ENCODE measurements at regions not wholly inside any gene's neighbourhood (a gene's known extent, or its start where the extent isn't known, plus 50 kb on each side); places are given as distances from the start of the nearest gene placed in this dataset.

- no peaks in the 10 kb centered on the region for H3K9me3 ChIP-seq (ENCODE audit: control insufficient read depth in 2 of 2, low read length in 2 of 2)
- H3K27ac ChIP-seq (ENCODE audit: low read depth in 2 of 2, low read length in 2 of 2): no peak overlapping the region
- no peak overlapping the region for H3K9ac ChIP-seq (ENCODE audit: low read depth in 1 of 2, low read length in 2 of 2)
- no peak overlapping the region for H3K4me3 ChIP-seq (ENCODE audit: low read length in 2 of 2)
- H3K4me1 ChIP-seq (ENCODE audit: control insufficient read depth in 2 of 2, insufficient read depth in 2 of 2, low read length in 2 of 2): no peaks in the 10 kb centered on the region
- H3K36me3 ChIP-seq (ENCODE audit: control insufficient read depth in 2 of 2, insufficient read depth in 2 of 2, low read length in 2 of 2): no peaks in the 10 kb centered on the region
- no peaks in the 10 kb centered on the region for H3K27me3 ChIP-seq (ENCODE audit: control insufficient read depth in 2 of 2, insufficient read depth in 2 of 2, low read length in 2 of 2)
Observed at GRCh38 chr5:92779536-92779935, 801.5 kb downstream of the NR2F1-AS1 start.

GRCh38 chr5:92778261-92778660 lies 802.8 kb downstream of the NR2F1-AS1 start:
- Histone ChIP-seq H3K4me3 (ENCODE audit: low read length in 2 of 2) (no peak overlapping the region), H3K9me3 (ENCODE audit: control insufficient read depth in 2 of 2, low read length in 2 of 2) (no peaks in the 10 kb centered on the region), H3K27ac (ENCODE audit: low read depth in 2 of 2, low read length in 2 of 2) (no peak overlapping the region), H3K27me3 (ENCODE audit: control insufficient read depth in 2 of 2, insufficient read depth in 2 of 2, low read length in 2 of 2) (no peaks in the 10 kb centered on the region), H3K9ac (ENCODE audit: low read depth in 1 of 2, low read length in 2 of 2) (no peak overlapping the region), H3K4me1 (ENCODE audit: control insufficient read depth in 2 of 2, insufficient read depth in 2 of 2, low read length in 2 of 2) (no peaks in the 10 kb centered on the region), H3K36me3 (ENCODE audit: control insufficient read depth in 2 of 2, insufficient read depth in 2 of 2, low read length in 2 of 2) (no peaks in the 10 kb centered on the region)

- H3K9ac ChIP-seq (ENCODE audit: low read depth in 1 of 2, low read length in 2 of 2): no peak overlapping the region
- no peaks in the 10 kb centered on the region for H3K9me3 ChIP-seq (ENCODE audit: control insufficient read depth in 2 of 2, low read length in 2 of 2)
- H3K27ac ChIP-seq (ENCODE audit: low read depth in 2 of 2, low read length in 2 of 2): no peak overlapping the region
- H3K36me3 ChIP-seq (ENCODE audit: control insufficient read depth in 2 of 2, insufficient read depth in 2 of 2, low read length in 2 of 2): no peaks in the 10 kb centered on the region
- H3K4me1 ChIP-seq (ENCODE audit: control insufficient read depth in 2 of 2, insufficient read depth in 2 of 2, low read length in 2 of 2): no peaks in the 10 kb centered on the region
- no peak overlapping the region for H3K4me3 ChIP-seq (ENCODE audit: low read length in 2 of 2)
- no peaks in the 10 kb centered on the region for H3K27me3 ChIP-seq (ENCODE audit: control insufficient read depth in 2 of 2, insufficient read depth in 2 of 2, low read length in 2 of 2)
Observed at GRCh38 chr5:92777421-92777820, 803.6 kb downstream of the NR2F1-AS1 start.

- H3K27ac ChIP-seq (ENCODE audit: low read depth in 2 of 2, low read length in 2 of 2): no peak overlapping the region
- no peak overlapping the region for H3K9ac ChIP-seq (ENCODE audit: low read depth in 1 of 2, low read length in 2 of 2)
- H3K9me3 ChIP-seq (ENCODE audit: control insufficient read depth in 2 of 2, low read length in 2 of 2): no peaks in the 10 kb centered on the region
- H3K4me1 ChIP-seq (ENCODE audit: control insufficient read depth in 2 of 2, insufficient read depth in 2 of 2, low read length in 2 of 2): no peaks in the 10 kb centered on the region
- H3K27me3 ChIP-seq (ENCODE audit: control insufficient read depth in 2 of 2, insufficient read depth in 2 of 2, low read length in 2 of 2): no peaks in the 10 kb centered on the region
- H3K4me3 ChIP-seq (ENCODE audit: low read length in 2 of 2): no peak overlapping the region
- H3K36me3 ChIP-seq (ENCODE audit: control insufficient read depth in 2 of 2, insufficient read depth in 2 of 2, low read length in 2 of 2): no peaks in the 10 kb centered on the region
Observed at GRCh38 chr5:92775711-92776615, 805.1 kb downstream of the NR2F1-AS1 start.

- Histone ChIP-seq H3K27ac (ENCODE audit: low read depth in 2 of 2, low read length in 2 of 2) (no peak overlapping the region), H3K36me3 (ENCODE audit: control insufficient read depth in 2 of 2, insufficient read depth in 2 of 2, low read length in 2 of 2) (no peaks in the 10 kb centered on the region), H3K4me3 (ENCODE audit: low read length in 2 of 2) (no peak overlapping the region), H3K9ac (ENCODE audit: low read depth in 1 of 2, low read length in 2 of 2) (no peak overlapping the region), H3K4me1 (ENCODE audit: control insufficient read depth in 2 of 2, insufficient read depth in 2 of 2, low read length in 2 of 2) (no peaks in the 10 kb centered on the region), H3K9me3 (ENCODE audit: control insufficient read depth in 2 of 2, low read length in 2 of 2) (no peaks in the 10 kb centered on the region), H3K27me3 (ENCODE audit: control insufficient read depth in 2 of 2, insufficient read depth in 2 of 2, low read length in 2 of 2) (no peaks in the 10 kb centered on the region)
Observed at GRCh38 chr5:92769978-92770377, 811.0 kb downstream of the NR2F1-AS1 start.

GRCh38 chr5:92761585-92761984 lies 819.4 kb downstream of the NR2F1-AS1 start:
- Histone ChIP-seq H3K4me1 (ENCODE audit: control insufficient read depth in 2 of 2, insufficient read depth in 2 of 2, low read length in 2 of 2) (no peaks in the 10 kb centered on the region), H3K9me3 (ENCODE audit: control insufficient read depth in 2 of 2, low read length in 2 of 2) (no peaks in the 10 kb centered on the region), H3K9ac (ENCODE audit: low read depth in 1 of 2, low read length in 2 of 2) (no peak overlapping the region), H3K27me3 (ENCODE audit: control insufficient read depth in 2 of 2, insufficient read depth in 2 of 2, low read length in 2 of 2) (no peaks in the 10 kb centered on the region), H3K27ac (ENCODE audit: low read depth in 2 of 2, low read length in 2 of 2) (no peak overlapping the region), H3K36me3 (ENCODE audit: control insufficient read depth in 2 of 2, insufficient read depth in 2 of 2, low read length in 2 of 2) (no peaks in the 10 kb centered on the region), H3K4me3 (ENCODE audit: low read length in 2 of 2) (no peak overlapping the region)

GRCh38 chr5:92760550-92760949 lies 820.5 kb downstream of the NR2F1-AS1 start:
- H3K27ac ChIP-seq (ENCODE audit: low read depth in 2 of 2, low read length in 2 of 2): no peak overlapping the region
- H3K27me3 ChIP-seq (ENCODE audit: control insufficient read depth in 2 of 2, insufficient read depth in 2 of 2, low read length in 2 of 2): no peaks in the 10 kb centered on the region
- H3K4me3 ChIP-seq (ENCODE audit: low read length in 2 of 2): no peak overlapping the region
- no peaks in the 10 kb centered on the region for H3K9me3 ChIP-seq (ENCODE audit: control insufficient read depth in 2 of 2, low read length in 2 of 2)
- H3K36me3 ChIP-seq (ENCODE audit: control insufficient read depth in 2 of 2, insufficient read depth in 2 of 2, low read length in 2 of 2): no peaks in the 10 kb centered on the region
- no peak overlapping the region for H3K9ac ChIP-seq (ENCODE audit: low read depth in 1 of 2, low read length in 2 of 2)
- H3K4me1 ChIP-seq (ENCODE audit: control insufficient read depth in 2 of 2, insufficient read depth in 2 of 2, low read length in 2 of 2): no peaks in the 10 kb centered on the region

- Histone ChIP-seq H3K27ac (ENCODE audit: low read depth in 2 of 2, low read length in 2 of 2) (no peak overlapping the region), H3K4me1 (ENCODE audit: control insufficient read depth in 2 of 2, insufficient read depth in 2 of 2, low read length in 2 of 2) (no peaks in the 10 kb centered on the region), H3K9ac (ENCODE audit: low read depth in 1 of 2, low read length in 2 of 2) (no peak overlapping the region), H3K27me3 (ENCODE audit: control insufficient read depth in 2 of 2, insufficient read depth in 2 of 2, low read length in 2 of 2) (no peaks in the 10 kb centered on the region), H3K36me3 (ENCODE audit: control insufficient read depth in 2 of 2, insufficient read depth in 2 of 2, low read length in 2 of 2) (no peaks in the 10 kb centered on the region), H3K4me3 (ENCODE audit: low read length in 2 of 2) (no peak overlapping the region), H3K9me3 (ENCODE audit: control insufficient read depth in 2 of 2, low read length in 2 of 2) (no peaks in the 10 kb centered on the region)
Observed at GRCh38 chr5:92758552-92758951, 822.5 kb downstream of the NR2F1-AS1 start.

- no peaks in the 10 kb centered on the region for H3K9me3 ChIP-seq (ENCODE audit: control insufficient read depth in 2 of 2, low read length in 2 of 2)
- no peak overlapping the region for H3K27ac ChIP-seq (ENCODE audit: low read depth in 2 of 2, low read length in 2 of 2)
- H3K36me3 ChIP-seq (ENCODE audit: control insufficient read depth in 2 of 2, insufficient read depth in 2 of 2, low read length in 2 of 2): no peaks in the 10 kb centered on the region
- H3K27me3 ChIP-seq (ENCODE audit: control insufficient read depth in 2 of 2, insufficient read depth in 2 of 2, low read length in 2 of 2): no peaks in the 10 kb centered on the region
- H3K4me3 ChIP-seq (ENCODE audit: low read length in 2 of 2): no peak overlapping the region
- no peak overlapping the region for H3K9ac ChIP-seq (ENCODE audit: low read depth in 1 of 2, low read length in 2 of 2)
- no peaks in the 10 kb centered on the region for H3K4me1 ChIP-seq (ENCODE audit: control insufficient read depth in 2 of 2, insufficient read depth in 2 of 2, low read length in 2 of 2)
Observed at GRCh38 chr5:92749943-92750342, 831.1 kb downstream of the NR2F1-AS1 start.

GRCh38 chr5:92748072-92748676 lies 832.8 kb downstream of the NR2F1-AS1 start:
- Histone ChIP-seq H3K4me3 (ENCODE audit: low read length in 2 of 2) (no peak overlapping the region), H3K4me1 (ENCODE audit: control insufficient read depth in 2 of 2, insufficient read depth in 2 of 2, low read length in 2 of 2) (no peaks in the 10 kb centered on the region), H3K36me3 (ENCODE audit: control insufficient read depth in 2 of 2, insufficient read depth in 2 of 2, low read length in 2 of 2) (no peaks in the 10 kb centered on the region), H3K9me3 (ENCODE audit: control insufficient read depth in 2 of 2, low read length in 2 of 2) (no peaks in the 10 kb centered on the region), H3K27me3 (ENCODE audit: control insufficient read depth in 2 of 2, insufficient read depth in 2 of 2, low read length in 2 of 2) (no peaks in the 10 kb centered on the region), H3K9ac (ENCODE audit: low read depth in 1 of 2, low read length in 2 of 2) (no peak overlapping the region), H3K27ac (ENCODE audit: low read depth in 2 of 2, low read length in 2 of 2) (no peak overlapping the region)

Data from mucosa of rectum (tissue), 2 donors.